PC-3 (cell line): ENCODE measurements at regions not wholly inside any gene's neighbourhood (a gene's known extent, or its start where the extent isn't known, plus 50 kb on each side); places are given as distances from the start of the nearest gene placed in this dataset.

Source experiments
- CTCF ChIP-seq: fragments of 300-600 bp; sonication (generic); conservative IDR thresholded peaks from 2 replicates; pipeline ENCODE4 v1.5.1; 2017; ENCODE audit warnings: antibody characterized with exemption, low read depth, mild to moderate bottlenecking, low read length
- EZH2 ChIP-seq: fragments of 300-600 bp; sonication (generic); IDR thresholded peaks from one replicate; pipeline ENCODE4 v1.6.1; 2017; ENCODE audit warnings: antibody characterized with exemption, mild to moderate bottlenecking, low read length; ENCODE audit not compliant: unreplicated experiment

- no peak for TF ChIP-seq CTCF
- no peak for TF ChIP-seq EZH2
Measured at GRCh38 chrX:137771537-137771936, 205.6 kb downstream of the ZIC3 start.
